ENCODE measurements at regions not wholly inside any gene's neighbourhood (a gene's known extent, or its start where the extent isn't known, plus 50 kb on each side); places are given as distances from the start of the nearest gene placed in this dataset.

GRCh38 chr10:108413954-108414353 is 1249.4 kb upstream of the SORCS1 start (continued):
- TF ChIP-seq, protein P1, sequence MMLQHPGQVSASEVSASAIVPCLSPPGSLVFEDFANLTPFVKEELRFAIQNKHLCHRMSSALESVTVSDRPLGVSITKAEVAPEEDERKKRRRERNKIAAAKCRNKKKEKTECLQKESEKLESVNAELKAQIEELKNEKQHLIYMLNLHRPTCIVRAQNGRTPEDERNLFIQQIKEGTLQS (IDR thresholded peaks at IDR 0.05), result no peak
- TF ChIP-seq EGR1 (IDR thresholded peaks at IDR 0.05; ENCODE audit: low read depth) (no peak), ZBTB33 (IDR thresholded peaks at IDR 0.05; ENCODE audit: extremely low read depth, insufficient replicate concordance, low read length) (no peak), ZNF274 (IDR thresholded peaks at IDR 0.05; ENCODE audit: low read depth, low read length) (no peak), YY1 (IDR thresholded peaks at IDR 0.05; ENCODE audit: extremely low read depth, insufficient replicate concordance, low read depth, low read length) (no peak), FOSL1 (IDR thresholded peaks at IDR 0.05; ENCODE audit: low read depth) (no peak), SIN3A (IDR thresholded peaks at IDR 0.05; ENCODE audit: low read depth) (no peak)

DNA sequence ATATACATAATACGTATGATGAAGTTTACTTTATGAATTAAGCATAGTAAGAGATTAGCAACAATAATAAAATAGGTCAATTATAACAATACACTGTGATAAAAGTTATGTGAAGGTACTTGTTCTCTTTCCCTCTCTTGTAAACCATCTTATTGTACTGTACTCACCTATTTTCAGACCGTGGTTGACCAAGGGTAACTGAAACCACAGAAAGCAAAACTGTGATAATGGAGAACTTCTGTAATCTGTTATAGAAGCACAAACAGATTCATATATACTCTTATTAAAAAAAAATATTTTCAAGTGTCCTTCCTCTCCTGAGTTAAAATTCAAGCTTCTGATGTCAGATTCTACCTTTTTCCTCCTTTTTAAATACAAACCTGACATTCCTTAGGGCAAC is 1247.8 kb upstream of the SORCS1 start:
- ChIA-PET RAD21 (ENCODE audit: low non-redundant PET in 1 of 2, low total read pairs in 2 of 2, uncharacterized antibody in 2 of 2, unreplicated experiment in 2 of 2) (no interaction called here), CTCF (no interaction called here), POLR2A (no interaction called here)
- Histone ChIP-seq H2AFZ (ENCODE audit: low read depth, low read length, poor library complexity, severe bottlenecking) (no peak overlapping the region), H3K79me2 (ENCODE audit: insufficient read depth, low read length) (no peaks in the 10 kb centered on the region), H3K9ac (ENCODE audit: low read length) (no peak overlapping the region), H3K9me3 (ENCODE audit: control insufficient read depth in 1 of 2, insufficient read depth in 1 of 2, low read depth in 1 of 2, low read length in 2 of 2) (peaks cover 18 to 21% of the 10 kb centered on the region in 2 experiments; a peak in 3 of 4 replicates), H3K4me3 (replicated peaks in 1 of 2; ENCODE audit: low read depth in 1 of 2, low read length in 2 of 2) (no peak overlapping the region), H3K9me2 (ENCODE audit: insufficient read depth) (no peaks in the 10 kb centered on the region), H3K36me3 (ENCODE audit: control insufficient read depth in 1 of 2, insufficient read depth in 2 of 2, low read length in 2 of 2) (no peaks in the 10 kb centered on the region), H3K4me1 (ENCODE audit: control insufficient read depth in 1 of 2, insufficient read depth in 2 of 2, low read length in 2 of 2) (no peaks in the 10 kb centered on the region), H3K4me2 (ENCODE audit: low read length) (no peak overlapping the region), H4K20me1 (ENCODE audit: insufficient read depth) (no peaks in the 10 kb centered on the region), H3K27ac (ENCODE audit: low read depth, low read length) (no peak overlapping the region), H3K27me3 (ENCODE audit: insufficient read depth, low read length) (no peaks in the 10 kb centered on the region)
- intact Hi-C loops (cut with micrococcal nuclease), result no loop called here
- no peak for ATAC-seq
- no peak for TF ChIP-seq ZNF274 (IDR thresholded peaks at IDR 0.05; ENCODE audit: low read depth, low read length)
- no peak for TF ChIP-seq POLR2AphosphoS5 (IDR thresholded peaks at IDR 0.05; ENCODE audit: low read depth, low read length)
- TF ChIP-seq FOSL1 (IDR thresholded peaks at IDR 0.05; ENCODE audit: low read depth), result no peak
- no peak for TF ChIP-seq SIN3A (IDR thresholded peaks at IDR 0.05; ENCODE audit: low read depth)
- TF ChIP-seq YY1 (IDR thresholded peaks at IDR 0.05; ENCODE audit: extremely low read depth, insufficient replicate concordance, low read depth, low read length), result no peak
- no peak for TF ChIP-seq CEBPB (IDR thresholded peaks at IDR 0.05; ENCODE audit: low read depth)
- no peak for TF ChIP-seq RAD21 (IDR thresholded peaks at IDR 0.05; ENCODE audit: low read depth)
- TF ChIP-seq EZH2phosphoT487 (IDR thresholded peaks at IDR 0.05; ENCODE audit: borderline replicate concordance), result no peak
- TF ChIP-seq ZBTB33 (IDR thresholded peaks at IDR 0.05; ENCODE audit: extremely low read depth, insufficient replicate concordance, low read length), result no peak
- BruUV-seq (replicated peaks), result no TSS peak
- no peak for DNase-seq (ENCODE audit: low read depth, low spot score)

Data from HCT116 (cell line).